B cell (primary cell): ENCODE measurements at regions not wholly inside any gene's neighbourhood (a gene's known extent, or its start where the extent isn't known, plus 50 kb on each side); places are given as distances from the start of the nearest gene placed in this dataset.

Source experiments
- CTCF ChIP-seq: fragments of 200-600 bp; IDR thresholded peaks from one replicate; pipeline ENCODE4 v1.8.0; 2022; ENCODE audit warnings: antibody characterized with exemption, mild to moderate bottlenecking
- EZH2 ChIP-seq: IDR thresholded peaks from 2 replicates; pipeline ENCODE4 v1.6.1; 2012; ENCODE audit warnings: borderline replicate concordance, low read depth, mild to moderate bottlenecking, moderate library complexity, low read length; ENCODE audit not compliant: insufficient read depth, poor library complexity, severe bottlenecking

GRCh38 chr6:8180327-8181159, 78.2 kb upstream of the EEF1E1 start:
- TF ChIP-seq CTCF = no peak
- no peak for TF ChIP-seq EZH2
